GM23338 (cell line): ENCODE measurements at regions not wholly inside any gene's neighbourhood (a gene's known extent, or its start where the extent isn't known, plus 50 kb on each side); places are given as distances from the start of the nearest gene placed in this dataset.

ENCODE experiments used
- ATAC-seq: fragments of 200-7000 bp; cut with Tn5 transposase; 3 replicates; pipeline ENCODE4 v1.9.1; 2020
- DNase-seq: peaks from one replicate; pipeline ENCODE4 v3.0.0-alpha.2; 2015; ENCODE audit warnings: low spot score
- H2AFZ ChIP-seq: fragments of 200-600 bp; sonication (generic); 2 replicates; pipeline ENCODE4 v1.8.0; 2016; ENCODE audit warnings: antibody characterized with exemption, mild to moderate bottlenecking, moderate library complexity
- H3F3A ChIP-seq: fragments of 200-600 bp; sonication (generic); replicated peaks from 2 replicates; pipeline ENCODE4 v1.8.0; 2017; ENCODE audit warnings: antibody characterized with exemption, mixed run types, low read depth
- H3K27ac ChIP-seq: fragments of 200-600 bp; sonication (generic); 2 replicates; pipeline ENCODE4 v1.6.1; 2016; ENCODE audit warnings: low read depth
- H3K27me3 ChIP-seq: fragments of 200-600 bp; sonication (generic); 2 replicates; pipeline ENCODE4 v1.8.0; 2016; ENCODE audit warnings: mild to moderate bottlenecking, mixed run types, moderate library complexity; ENCODE audit not compliant: insufficient read depth
- H3K36me3 ChIP-seq: fragments of 200-600 bp; sonication (generic); 2 replicates; pipeline ENCODE4 v1.8.0; 2016; ENCODE audit warnings: mild to moderate bottlenecking; ENCODE audit not compliant: insufficient read depth
- H3K4me1 ChIP-seq: fragments of 200-600 bp; sonication (generic); 2 replicates; pipeline ENCODE4 v1.8.0; 2016; ENCODE audit warnings: mild to moderate bottlenecking, moderate library complexity; ENCODE audit not compliant: insufficient read depth
- H3K4me2 ChIP-seq: fragments of 200-600 bp; sonication (generic); 2 replicates; pipeline ENCODE4 v1.7.1; 2017; ENCODE audit warnings: mixed run types
- H3K4me3 ChIP-seq: fragments of 200-600 bp; sonication (generic); 2 replicates; pipeline ENCODE4 v1.6.1; 2016; ENCODE audit warnings: mixed run types
- H3K79me2 ChIP-seq: fragments of 200-600 bp; sonication (generic); replicated peaks from 2 replicates; pipeline ENCODE4 v1.8.0; 2017; ENCODE audit warnings: mild to moderate bottlenecking; ENCODE audit not compliant: insufficient read depth
- H3K9me2 ChIP-seq: fragments of 200-600 bp; sonication (generic); 2 replicates; pipeline ENCODE4 v1.8.0; 2017; ENCODE audit not compliant: insufficient read depth
- H4K20me1 ChIP-seq: fragments of 200-600 bp; sonication (generic); replicated peaks from 2 replicates; pipeline ENCODE4 v1.8.0; 2017; ENCODE audit warnings: mild to moderate bottlenecking; ENCODE audit not compliant: insufficient read depth
- H3K27ac Mint-ChIP-seq: 2 replicates; pipeline ENCODE4 v1.8.0; 2020; ENCODE audit warnings: inconsistent platforms, mild to moderate bottlenecking, moderate library complexity, mixed read lengths
- H3K27me3 Mint-ChIP-seq: 3 replicates; pipeline ENCODE4 v1.8.0; 2022; ENCODE audit warnings: low read depth, mild to moderate bottlenecking, moderate library complexity, mixed read lengths, inconsistent platforms; ENCODE audit not compliant: insufficient read depth, poor library complexity
- H3K36me3 Mint-ChIP-seq: 3 replicates; pipeline ENCODE4 v1.8.0; 2021; ENCODE audit warnings: low read depth, mild to moderate bottlenecking, inconsistent platforms, moderate library complexity, mixed read lengths
- H3K4me1 Mint-ChIP-seq: 3 replicates; pipeline ENCODE4 v1.8.0; 2020; ENCODE audit warnings: mild to moderate bottlenecking, inconsistent platforms, mixed read lengths
- H3K4me3 Mint-ChIP-seq: 3 replicates; pipeline ENCODE4 v1.8.0; 2021; ENCODE audit warnings: moderate library complexity, mild to moderate bottlenecking, inconsistent platforms, mixed read lengths
- H3K9me3 Mint-ChIP-seq: 3 replicates; pipeline ENCODE4 v1.8.0; 2020; ENCODE audit warnings: moderate library complexity, mild to moderate bottlenecking, inconsistent platforms, mixed read lengths
- CREB1 ChIP-seq: fragments of 250-450 bp; sonication (Bioruptor Pico); IDR thresholded peaks from 2 replicates; pipeline ENCODE4 v1.5.0; 2020; ENCODE audit warnings: low read depth, mild to moderate bottlenecking, moderate library complexity
- EZH2phosphoT487 ChIP-seq: fragments of 200-600 bp; sonication (generic); IDR thresholded peaks from one replicate; pipeline ENCODE4 v1.8.1; 2018; ENCODE audit warnings: antibody characterized with exemption; ENCODE audit not compliant: unreplicated experiment
- JUNB ChIP-seq: IDR thresholded peaks from one replicate; pipeline ENCODE4 v1.6.1; 2016; ENCODE audit warnings: antibody characterized with exemption; ENCODE audit not compliant: unreplicated experiment
- POLR2AphosphoS5 ChIP-seq: IDR thresholded peaks from 2 replicates; pipeline ENCODE4 v1.6.1; 2016; ENCODE audit warnings: antibody characterized with exemption, low read depth
- STAT1 ChIP-seq: IDR thresholded peaks from one replicate; pipeline ENCODE4 v1.6.1; 2016; ENCODE audit warnings: antibody characterized with exemption; ENCODE audit not compliant: unreplicated experiment
- ZNF114 ChIP-seq: fragments of 250-450 bp; sonication (Bioruptor Pico); IDR thresholded peaks from 2 replicates; pipeline ENCODE4 v1.5.0; 2020; ENCODE audit warnings: mild to moderate bottlenecking, moderate library complexity
- ZNF331 ChIP-seq: fragments of 250-450 bp; sonication (Bioruptor Pico); IDR thresholded peaks from 2 replicates; pipeline ENCODE4 v1.5.0; 2020; ENCODE audit warnings: low read depth, mild to moderate bottlenecking, moderate library complexity
- TF ChIP-seq, protein P1 (sequence below): fragments of 250-450 bp; sonication (Bioruptor Pico); IDR thresholded peaks from 2 replicates; pipeline ENCODE4 v1.5.0; 2020; ENCODE audit warnings: mild to moderate bottlenecking, moderate library complexity
- TF ChIP-seq, protein P2 (sequence below), 2 experiments: fragments of 200-600 bp in 1 of 2; sonication (generic) in 1 of 2; conservative IDR thresholded peaks; 2 replicates each; pipeline versions ENCODE4 v1.5.1 to v1.6.1; 2016 to 2017; ENCODE audit warnings: antibody characterized with exemption in 2 of 2, low read depth in 2 of 2, mild to moderate bottlenecking in 2 of 2, moderate library complexity in 1 of 2
- TF ChIP-seq, protein P3 (sequence below): IDR thresholded peaks from 2 replicates; pipeline ENCODE4 v1.6.1; 2016; ENCODE audit warnings: antibody characterized with exemption
- TF ChIP-seq, protein P4 (sequence below): IDR thresholded peaks from one replicate; pipeline ENCODE4 v1.6.1; 2018; ENCODE audit warnings: antibody characterized with exemption; ENCODE audit not compliant: unreplicated experiment

DNA sequence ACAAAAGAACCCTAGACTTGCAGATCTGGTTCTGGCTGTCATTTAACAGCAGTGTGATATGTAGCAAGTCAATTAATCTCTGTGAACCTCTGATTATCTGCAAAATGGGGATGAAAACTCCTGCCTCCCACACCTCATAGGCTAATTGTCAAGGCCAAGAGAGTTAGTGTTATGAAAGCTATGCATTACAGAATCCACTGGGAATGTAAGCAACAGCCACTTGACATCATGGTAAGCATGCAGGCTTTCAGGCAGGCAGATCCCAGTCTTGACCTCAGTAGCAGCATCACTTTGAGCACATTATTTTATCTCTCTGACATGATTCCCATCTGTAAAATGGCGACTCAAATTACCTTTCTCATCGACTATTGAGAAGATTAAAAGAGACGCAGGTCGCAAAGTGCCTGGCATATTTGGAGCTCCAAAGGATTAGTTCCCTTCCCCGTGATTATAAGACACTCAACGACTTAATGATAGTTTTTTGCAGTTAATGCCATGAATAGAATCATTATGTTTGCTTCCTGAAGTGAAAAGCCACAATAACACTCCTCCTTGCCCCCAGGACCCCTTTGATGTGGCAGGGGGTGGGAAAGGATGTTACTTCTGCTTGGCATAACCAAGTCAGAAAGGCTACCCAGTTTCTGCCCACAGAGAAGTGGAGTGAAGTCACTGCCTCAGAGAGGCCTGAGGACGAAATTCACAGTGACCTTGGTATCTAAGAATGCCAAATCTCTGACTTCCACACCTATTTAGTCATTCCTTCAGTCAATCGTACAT lies 273.0 kb upstream of the NFIA start:
- Mint-ChIP-seq H3K27ac (no peak overlapping the region), H3K4me1 (no peaks in the 10 kb centered on the region), H3K36me3 (peaks cover 3% of the 10 kb centered on the region; the same call in 2 of the 3 replicates), H3K9me3 (peaks cover 11% of the 10 kb centered on the region; the same call in 2 of the 3 replicates), H3K4me3 (no peak overlapping the region), H3K27me3 (no peaks in the 10 kb centered on the region)
- no peak overlapping the region for H2AFZ ChIP-seq
- H3F3A ChIP-seq: no peaks in the 10 kb centered on the region
- no peaks in the 10 kb centered on the region for H3K79me2 ChIP-seq
- TF ChIP-seq, protein P1, sequence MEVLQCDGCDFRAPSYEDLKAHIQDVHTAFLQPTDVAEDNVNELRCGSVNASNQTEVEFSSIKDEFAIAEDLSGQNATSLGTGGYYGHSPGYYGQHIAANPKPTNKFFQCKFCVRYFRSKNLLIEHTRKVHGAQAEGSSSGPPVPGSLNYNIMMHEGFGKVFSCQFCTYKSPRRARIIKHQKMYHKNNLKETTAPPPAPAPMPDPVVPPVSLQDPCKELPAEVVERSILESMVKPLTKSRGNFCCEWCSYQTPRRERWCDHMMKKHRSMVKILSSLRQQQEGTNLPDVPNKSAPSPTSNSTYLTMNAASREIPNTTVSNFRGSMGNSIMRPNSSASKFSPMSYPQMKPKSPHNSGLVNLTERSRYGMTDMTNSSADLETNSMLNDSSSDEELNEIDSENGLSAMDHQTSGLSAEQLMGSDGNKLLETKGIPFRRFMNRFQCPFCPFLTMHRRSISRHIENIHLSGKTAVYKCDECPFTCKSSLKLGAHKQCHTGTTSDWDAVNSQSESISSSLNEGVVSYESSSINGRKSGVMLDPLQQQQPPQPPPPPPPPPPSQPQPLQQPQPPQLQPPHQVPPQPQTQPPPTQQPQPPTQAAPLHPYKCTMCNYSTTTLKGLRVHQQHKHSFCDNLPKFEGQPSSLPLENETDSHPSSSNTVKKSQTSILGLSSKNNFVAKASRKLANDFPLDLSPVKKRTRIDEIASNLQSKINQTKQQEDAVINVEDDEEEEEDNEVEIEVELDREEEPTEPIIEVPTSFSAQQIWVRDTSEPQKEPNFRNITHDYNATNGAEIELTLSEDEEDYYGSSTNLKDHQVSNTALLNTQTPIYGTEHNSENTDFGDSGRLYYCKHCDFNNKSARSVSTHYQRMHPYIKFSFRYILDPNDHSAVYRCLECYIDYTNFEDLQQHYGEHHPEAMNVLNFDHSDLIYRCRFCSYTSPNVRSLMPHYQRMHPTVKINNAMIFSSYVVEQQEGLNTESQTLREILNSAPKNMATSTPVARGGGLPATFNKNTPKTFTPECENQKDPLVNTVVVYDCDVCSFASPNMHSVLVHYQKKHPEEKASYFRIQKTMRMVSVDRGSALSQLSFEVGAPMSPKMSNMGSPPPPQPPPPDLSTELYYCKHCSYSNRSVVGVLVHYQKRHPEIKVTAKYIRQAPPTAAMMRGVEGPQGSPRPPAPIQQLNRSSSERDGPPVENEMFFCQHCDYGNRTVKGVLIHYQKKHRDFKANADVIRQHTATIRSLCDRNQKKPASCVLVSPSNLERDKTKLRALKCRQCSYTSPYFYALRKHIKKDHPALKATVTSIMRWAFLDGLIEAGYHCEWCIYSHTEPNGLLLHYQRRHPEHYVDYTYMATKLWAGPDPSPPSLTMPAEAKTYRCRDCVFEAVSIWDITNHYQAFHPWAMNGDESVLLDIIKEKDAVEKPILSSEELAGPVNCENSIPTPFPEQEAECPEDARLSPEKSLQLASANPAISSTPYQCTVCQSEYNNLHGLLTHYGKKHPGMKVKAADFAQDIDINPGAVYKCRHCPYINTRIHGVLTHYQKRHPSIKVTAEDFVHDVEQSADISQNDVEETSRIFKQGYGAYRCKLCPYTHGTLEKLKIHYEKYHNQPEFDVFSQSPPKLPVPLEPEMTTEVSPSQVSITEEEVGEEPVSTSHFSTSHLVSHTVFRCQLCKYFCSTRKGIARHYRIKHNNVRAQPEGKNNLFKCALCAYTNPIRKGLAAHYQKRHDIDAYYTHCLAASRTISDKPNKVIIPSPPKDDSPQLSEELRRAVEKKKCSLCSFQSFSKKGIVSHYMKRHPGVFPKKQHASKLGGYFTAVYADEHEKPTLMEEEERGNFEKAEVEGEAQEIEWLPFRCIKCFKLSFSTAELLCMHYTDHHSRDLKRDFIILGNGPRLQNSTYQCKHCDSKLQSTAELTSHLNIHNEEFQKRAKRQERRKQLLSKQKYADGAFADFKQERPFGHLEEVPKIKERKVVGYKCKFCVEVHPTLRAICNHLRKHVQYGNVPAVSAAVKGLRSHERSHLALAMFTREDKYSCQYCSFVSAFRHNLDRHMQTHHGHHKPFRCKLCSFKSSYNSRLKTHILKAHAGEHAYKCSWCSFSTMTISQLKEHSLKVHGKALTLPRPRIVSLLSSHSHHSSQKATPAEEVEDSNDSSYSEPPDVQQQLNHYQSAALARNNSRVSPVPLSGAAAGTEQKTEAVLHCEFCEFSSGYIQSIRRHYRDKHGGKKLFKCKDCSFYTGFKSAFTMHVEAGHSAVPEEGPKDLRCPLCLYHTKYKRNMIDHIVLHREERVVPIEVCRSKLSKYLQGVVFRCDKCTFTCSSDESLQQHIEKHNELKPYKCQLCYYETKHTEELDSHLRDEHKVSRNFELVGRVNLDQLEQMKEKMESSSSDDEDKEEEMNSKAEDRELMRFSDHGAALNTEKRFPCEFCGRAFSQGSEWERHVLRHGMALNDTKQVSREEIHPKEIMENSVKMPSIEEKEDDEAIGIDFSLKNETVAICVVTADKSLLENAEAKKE (CRISPR knock-in tag): no peak
- no peak for TF ChIP-seq JUNB
- TF ChIP-seq ZNF331 (CRISPR knock-in tag): no peak
- TF ChIP-seq, protein P2, sequence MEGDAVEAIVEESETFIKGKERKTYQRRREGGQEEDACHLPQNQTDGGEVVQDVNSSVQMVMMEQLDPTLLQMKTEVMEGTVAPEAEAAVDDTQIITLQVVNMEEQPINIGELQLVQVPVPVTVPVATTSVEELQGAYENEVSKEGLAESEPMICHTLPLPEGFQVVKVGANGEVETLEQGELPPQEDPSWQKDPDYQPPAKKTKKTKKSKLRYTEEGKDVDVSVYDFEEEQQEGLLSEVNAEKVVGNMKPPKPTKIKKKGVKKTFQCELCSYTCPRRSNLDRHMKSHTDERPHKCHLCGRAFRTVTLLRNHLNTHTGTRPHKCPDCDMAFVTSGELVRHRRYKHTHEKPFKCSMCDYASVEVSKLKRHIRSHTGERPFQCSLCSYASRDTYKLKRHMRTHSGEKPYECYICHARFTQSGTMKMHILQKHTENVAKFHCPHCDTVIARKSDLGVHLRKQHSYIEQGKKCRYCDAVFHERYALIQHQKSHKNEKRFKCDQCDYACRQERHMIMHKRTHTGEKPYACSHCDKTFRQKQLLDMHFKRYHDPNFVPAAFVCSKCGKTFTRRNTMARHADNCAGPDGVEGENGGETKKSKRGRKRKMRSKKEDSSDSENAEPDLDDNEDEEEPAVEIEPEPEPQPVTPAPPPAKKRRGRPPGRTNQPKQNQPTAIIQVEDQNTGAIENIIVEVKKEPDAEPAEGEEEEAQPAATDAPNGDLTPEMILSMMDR (conservative IDR thresholded peaks at IDR 0.05; ENCODE audit: low read depth in 2 of 2): no peak
- no peak for TF ChIP-seq CREB1 (CRISPR knock-in tag)
- no peak for TF ChIP-seq POLR2AphosphoS5
- no peak for TF ChIP-seq EZH2phosphoT487
- TF ChIP-seq, protein P3, sequence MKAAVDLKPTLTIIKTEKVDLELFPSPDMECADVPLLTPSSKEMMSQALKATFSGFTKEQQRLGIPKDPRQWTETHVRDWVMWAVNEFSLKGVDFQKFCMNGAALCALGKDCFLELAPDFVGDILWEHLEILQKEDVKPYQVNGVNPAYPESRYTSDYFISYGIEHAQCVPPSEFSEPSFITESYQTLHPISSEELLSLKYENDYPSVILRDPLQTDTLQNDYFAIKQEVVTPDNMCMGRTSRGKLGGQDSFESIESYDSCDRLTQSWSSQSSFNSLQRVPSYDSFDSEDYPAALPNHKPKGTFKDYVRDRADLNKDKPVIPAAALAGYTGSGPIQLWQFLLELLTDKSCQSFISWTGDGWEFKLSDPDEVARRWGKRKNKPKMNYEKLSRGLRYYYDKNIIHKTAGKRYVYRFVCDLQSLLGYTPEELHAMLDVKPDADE: no peak
- no peak for TF ChIP-seq ZNF114
- TF ChIP-seq, protein P4, sequence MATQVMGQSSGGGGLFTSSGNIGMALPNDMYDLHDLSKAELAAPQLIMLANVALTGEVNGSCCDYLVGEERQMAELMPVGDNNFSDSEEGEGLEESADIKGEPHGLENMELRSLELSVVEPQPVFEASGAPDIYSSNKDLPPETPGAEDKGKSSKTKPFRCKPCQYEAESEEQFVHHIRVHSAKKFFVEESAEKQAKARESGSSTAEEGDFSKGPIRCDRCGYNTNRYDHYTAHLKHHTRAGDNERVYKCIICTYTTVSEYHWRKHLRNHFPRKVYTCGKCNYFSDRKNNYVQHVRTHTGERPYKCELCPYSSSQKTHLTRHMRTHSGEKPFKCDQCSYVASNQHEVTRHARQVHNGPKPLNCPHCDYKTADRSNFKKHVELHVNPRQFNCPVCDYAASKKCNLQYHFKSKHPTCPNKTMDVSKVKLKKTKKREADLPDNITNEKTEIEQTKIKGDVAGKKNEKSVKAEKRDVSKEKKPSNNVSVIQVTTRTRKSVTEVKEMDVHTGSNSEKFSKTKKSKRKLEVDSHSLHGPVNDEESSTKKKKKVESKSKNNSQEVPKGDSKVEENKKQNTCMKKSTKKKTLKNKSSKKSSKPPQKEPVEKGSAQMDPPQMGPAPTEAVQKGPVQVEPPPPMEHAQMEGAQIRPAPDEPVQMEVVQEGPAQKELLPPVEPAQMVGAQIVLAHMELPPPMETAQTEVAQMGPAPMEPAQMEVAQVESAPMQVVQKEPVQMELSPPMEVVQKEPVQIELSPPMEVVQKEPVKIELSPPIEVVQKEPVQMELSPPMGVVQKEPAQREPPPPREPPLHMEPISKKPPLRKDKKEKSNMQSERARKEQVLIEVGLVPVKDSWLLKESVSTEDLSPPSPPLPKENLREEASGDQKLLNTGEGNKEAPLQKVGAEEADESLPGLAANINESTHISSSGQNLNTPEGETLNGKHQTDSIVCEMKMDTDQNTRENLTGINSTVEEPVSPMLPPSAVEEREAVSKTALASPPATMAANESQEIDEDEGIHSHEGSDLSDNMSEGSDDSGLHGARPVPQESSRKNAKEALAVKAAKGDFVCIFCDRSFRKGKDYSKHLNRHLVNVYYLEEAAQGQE: no peak
- TF ChIP-seq STAT1: no peak
- H3K4me2 ChIP-seq: no peak overlapping the region
- DNase-seq (no peak), ATAC-seq (no peak)
- no peak overlapping the region for H3K27ac ChIP-seq
- no peak overlapping the region for H3K4me3 ChIP-seq
- H3K4me1 ChIP-seq: no peaks in the 10 kb centered on the region
- H3K36me3 ChIP-seq: no peaks in the 10 kb centered on the region; the same call in 1 of the 2 replicates
- no peaks in the 10 kb centered on the region for H4K20me1 ChIP-seq
- H3K9me2 ChIP-seq: peaks cover 7% of the 10 kb centered on the region; the same call in 1 of the 2 replicates
- no peaks in the 10 kb centered on the region for H3K27me3 ChIP-seq
